Ascending aorta (tissue), 2 donors: ENCODE measurements at regions not wholly inside any gene's neighbourhood (a gene's known extent, or its start where the extent isn't known, plus 50 kb on each side); places are given as distances from the start of the nearest gene placed in this dataset.

Experiments used
- DNase-seq, 2 donors: peaks; one replicate each; pipeline ENCODE4 v3.0.0-alpha.2; 2019; ENCODE audit warnings: low spot score in 2 of 2
- H3K27ac ChIP-seq, 2 donors: fragments of 200-600 bp; sonication (generic); one replicate each; pipeline ENCODE4 v1.5.1; 2016 to 2017; ENCODE audit warnings: mild to moderate bottlenecking in 1 of 2
- H3K27me3 ChIP-seq: fragments of 200-600 bp; sonication (generic); one replicate; pipeline ENCODE4 v1.5.1; 2017
- H3K36me3 ChIP-seq, 2 donors: fragments of 200-600 bp; sonication (generic); one replicate each; pipeline ENCODE4 v1.5.1; 2016
- H3K4me1 ChIP-seq, 2 donors: fragments of 200-600 bp; sonication (generic); one replicate each; pipeline ENCODE4 v1.5.1; 2016 to 2017; ENCODE audit warnings: mild to moderate bottlenecking in 1 of 2
- H3K4me3 ChIP-seq, 2 donors: fragments of 200-600 bp; sonication (generic); one replicate each; pipeline ENCODE4 v1.5.1; 2016 to 2017; ENCODE audit warnings: mild to moderate bottlenecking in 1 of 2
- H3K9me3 ChIP-seq, 2 donors: fragments of 200-600 bp; sonication (generic); one replicate each; pipeline ENCODE4 v1.5.1; 2016
- intact Hi-C: fragments of 100-400 bp; cut with DNase I; formaldehyde crosslinking; loops from one replicate; pipeline ENCODE4 v1.15.1; 2023
- TF ChIP-seq, protein P1 (sequence below), 3 experiments: fragments of 200-600 bp in 2 of 3; fragments of 450-650 bp in 1 of 3; sonication (generic) in 2 of 3; IDR thresholded peaks; one replicate each; pipeline ENCODE4 v1.5.1; 2016 to 2019; ENCODE audit warnings: antibody characterized with exemption in 3 of 3, mild to moderate bottlenecking in 1 of 3, moderate library complexity in 1 of 3

DNA sequence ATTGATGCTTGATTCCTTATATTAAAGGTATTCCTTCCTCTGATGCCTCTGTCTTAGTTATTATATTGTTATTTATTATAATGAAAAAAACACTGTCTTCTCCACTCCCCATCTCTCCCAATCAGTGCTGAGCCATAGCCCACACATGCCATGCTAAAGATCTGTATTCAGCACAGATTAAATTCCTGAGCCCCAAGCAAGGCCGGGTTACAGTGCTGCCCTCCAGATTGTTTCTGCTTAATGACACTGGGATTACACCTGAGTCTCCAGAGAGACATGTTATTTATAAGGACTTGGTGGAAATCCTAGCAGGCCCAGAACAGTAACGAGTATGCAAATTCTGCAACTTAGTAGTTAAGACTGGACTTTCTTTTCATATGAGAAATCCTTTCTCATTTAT, 305.9 kb upstream of the UMPS start:
- Histone ChIP-seq H3K4me3 (no peak overlapping the region), H3K27me3 (no peaks in the 10 kb centered on the region), H3K9me3 (no peaks in the 10 kb centered on the region), H3K4me1 (peaks cover 0 to 13% of the 10 kb centered on the region in 2 donors), H3K36me3 (peaks cover 32 to 60% of the 10 kb centered on the region in 2 donors), H3K27ac (peak overlapping the region in 1 of 2 donors; percentile 26)
- TF ChIP-seq, protein P1, sequence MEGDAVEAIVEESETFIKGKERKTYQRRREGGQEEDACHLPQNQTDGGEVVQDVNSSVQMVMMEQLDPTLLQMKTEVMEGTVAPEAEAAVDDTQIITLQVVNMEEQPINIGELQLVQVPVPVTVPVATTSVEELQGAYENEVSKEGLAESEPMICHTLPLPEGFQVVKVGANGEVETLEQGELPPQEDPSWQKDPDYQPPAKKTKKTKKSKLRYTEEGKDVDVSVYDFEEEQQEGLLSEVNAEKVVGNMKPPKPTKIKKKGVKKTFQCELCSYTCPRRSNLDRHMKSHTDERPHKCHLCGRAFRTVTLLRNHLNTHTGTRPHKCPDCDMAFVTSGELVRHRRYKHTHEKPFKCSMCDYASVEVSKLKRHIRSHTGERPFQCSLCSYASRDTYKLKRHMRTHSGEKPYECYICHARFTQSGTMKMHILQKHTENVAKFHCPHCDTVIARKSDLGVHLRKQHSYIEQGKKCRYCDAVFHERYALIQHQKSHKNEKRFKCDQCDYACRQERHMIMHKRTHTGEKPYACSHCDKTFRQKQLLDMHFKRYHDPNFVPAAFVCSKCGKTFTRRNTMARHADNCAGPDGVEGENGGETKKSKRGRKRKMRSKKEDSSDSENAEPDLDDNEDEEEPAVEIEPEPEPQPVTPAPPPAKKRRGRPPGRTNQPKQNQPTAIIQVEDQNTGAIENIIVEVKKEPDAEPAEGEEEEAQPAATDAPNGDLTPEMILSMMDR (IDR thresholded peaks at IDR 0.05) = no peak
- no peak for DNase-seq
- intact Hi-C loops = no loop called here

GRCh38 chr3:124425972-124426371, 304.3 kb upstream of the UMPS start:
- no peak for DNase-seq
- TF ChIP-seq, protein P1 (IDR thresholded peaks at IDR 0.05) = no peak
- no peak overlapping the region for H3K27ac ChIP-seq
- H3K36me3 ChIP-seq = peaks cover 36 to 66% of the 10 kb centered on the region in 2 donors
- intact Hi-C loops = no loop called here
- H3K4me1 ChIP-seq = peaks cover 0 to 8% of the 10 kb centered on the region in 2 donors
- no peaks in the 10 kb centered on the region for H3K9me3 ChIP-seq
- H3K4me3 ChIP-seq = no peak overlapping the region
- H3K27me3 ChIP-seq = no peaks in the 10 kb centered on the region

DNA sequence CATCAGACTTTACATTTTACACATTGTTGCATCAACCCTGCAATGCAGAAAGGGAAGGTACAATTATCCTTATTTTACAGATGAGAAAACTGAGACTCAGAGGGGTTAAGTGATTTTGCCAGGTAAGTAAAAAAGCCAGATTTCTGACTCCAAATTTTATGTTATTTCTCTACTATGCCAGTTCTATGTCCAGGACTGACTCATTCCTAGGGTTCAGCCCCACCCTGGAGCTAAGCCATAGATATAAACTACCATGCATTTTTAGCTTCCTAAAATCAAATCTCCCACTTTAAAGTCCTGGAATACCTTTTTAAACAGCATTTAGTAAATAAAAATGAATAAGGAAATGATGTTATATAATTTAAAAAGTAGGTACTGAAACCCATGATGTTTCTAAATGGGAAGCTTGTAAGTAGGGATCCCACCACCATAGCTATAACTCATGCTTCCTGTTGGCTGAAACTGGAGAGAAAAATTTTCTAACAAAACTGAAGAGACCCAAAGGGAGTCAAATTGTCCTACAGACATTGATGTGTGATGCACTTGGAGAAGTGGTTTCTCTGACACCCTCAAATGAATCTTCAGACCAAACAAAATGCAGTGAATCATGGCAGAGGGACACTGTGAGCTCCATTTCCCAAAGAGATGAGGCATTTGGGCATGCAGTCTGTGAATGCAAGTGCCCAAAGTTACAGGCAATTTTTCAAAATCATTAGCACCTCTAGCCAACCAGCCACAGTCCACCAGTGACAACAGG, 301.7 kb upstream of the UMPS start:
- Histone ChIP-seq H3K9me3 (no peaks in the 10 kb centered on the region), H3K4me3 (no peak overlapping the region), H3K36me3 (peaks cover 32 to 66% of the 10 kb centered on the region in 2 donors), H3K27ac (peak overlapping the region; percentile 8 to 52), H3K4me1 (peaks cover 0 to 8% of the 10 kb centered on the region in 2 donors), H3K27me3 (no peaks in the 10 kb centered on the region)
- intact Hi-C loops = no loop called here
- DNase-seq = no peak
- TF ChIP-seq, protein P1 (IDR thresholded peaks at IDR 0.05) = no peak

GRCh38 chr3:124429129-124429815, 301.0 kb upstream of the UMPS start:
- Histone ChIP-seq H3K4me3 (no peak overlapping the region), H3K27ac (peak overlapping the region; percentile 8 to 52), H3K27me3 (no peaks in the 10 kb centered on the region), H3K4me1 (peaks cover 0 to 8% of the 10 kb centered on the region in 2 donors), H3K36me3 (peaks cover 30 to 66% of the 10 kb centered on the region in 2 donors), H3K9me3 (no peaks in the 10 kb centered on the region)
- TF ChIP-seq, protein P1 (IDR thresholded peaks at IDR 0.05) = no peak
- intact Hi-C loops = no loop called here
- DNase-seq = no peak

DNA sequence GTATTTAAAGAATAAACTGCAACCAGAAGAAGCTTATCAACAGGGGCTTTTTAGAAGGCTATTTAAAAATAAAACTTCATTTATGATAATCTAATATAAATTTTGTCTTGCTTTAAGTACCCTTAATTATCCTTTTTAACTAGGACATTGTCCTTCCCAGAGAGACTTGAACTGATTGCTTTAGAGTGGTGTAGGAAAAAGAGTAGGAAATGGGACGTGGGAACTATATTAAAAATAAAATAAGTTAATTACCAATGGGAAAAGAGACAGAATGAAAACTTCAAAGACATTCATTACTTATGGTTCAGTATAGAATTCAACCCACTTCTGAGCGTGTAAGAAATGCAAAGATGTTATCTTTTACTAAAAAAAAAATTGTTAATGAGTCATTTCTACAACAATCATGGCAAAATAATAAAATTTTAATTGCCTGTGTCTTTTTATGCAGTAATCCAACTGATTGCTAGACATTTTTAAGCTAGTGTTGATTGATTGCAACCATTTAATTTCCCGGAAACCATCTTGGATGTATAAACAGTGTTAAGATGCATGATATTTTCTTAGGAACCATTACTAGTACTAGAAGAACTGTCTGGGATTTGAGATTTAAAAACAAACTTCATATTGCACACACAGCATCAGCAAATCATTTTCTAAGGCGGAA, 298.8 kb upstream of the UMPS start:
- no peaks in the 10 kb centered on the region for H3K9me3 ChIP-seq
- peaks cover 0 to 8% of the 10 kb centered on the region in 2 donors for H3K4me1 ChIP-seq
- H3K27me3 ChIP-seq = no peaks in the 10 kb centered on the region
- H3K27ac ChIP-seq = no peak overlapping the region
- intact Hi-C loops = no loop called here
- TF ChIP-seq, protein P1 (IDR thresholded peaks at IDR 0.05) = no peak
- DNase-seq = no peak
- no peak overlapping the region for H3K4me3 ChIP-seq
- H3K36me3 ChIP-seq = peaks cover 37 to 73% of the 10 kb centered on the region in 2 donors
